GM21528 (cell line): ENCODE measurements at regions not wholly inside any gene's neighbourhood (a gene's known extent, or its start where the extent isn't known, plus 50 kb on each side); places are given as distances from the start of the nearest gene placed in this dataset.

Source experiments
- ATAC-seq: cut with Tn5 transposase; IDR thresholded peaks from one replicate; pipeline ENCODE4 v1.9.1; 2021; ENCODE audit warnings: mild to moderate bottlenecking, moderate library complexity; ENCODE audit not compliant: unreplicated experiment, low FRiP score

- no peak for ATAC-seq
Observed at GRCh38 chr6:156114541-156114940, 658.9 kb upstream of the NOX3 start.

- no peak for ATAC-seq
Observed at GRCh38 chr6:156113631-156114030, 658.0 kb upstream of the NOX3 start.

GRCh38 chr6:156111913-156112312 lies 656.3 kb upstream of the NOX3 start:
- ATAC-seq, result no peak

- ATAC-seq, result no peak
Observed at GRCh38 chr6:156110249-156110648, 654.6 kb upstream of the NOX3 start.

GRCh38 chr6:156109713-156110112 lies 654.1 kb upstream of the NOX3 start:
- ATAC-seq, result no peak

GRCh38 chr6:156107624-156108101 lies 652.0 kb upstream of the NOX3 start:
- no peak for ATAC-seq

- no peak for ATAC-seq
Observed at GRCh38 chr6:156102129-156102528, 646.5 kb upstream of the NOX3 start.

GRCh38 chr6:156098839-156099238 lies 643.2 kb upstream of the NOX3 start:
- no peak for ATAC-seq

- no peak for ATAC-seq
Observed at GRCh38 chr6:156087487-156087886, 631.8 kb upstream of the NOX3 start.

GRCh38 chr6:156082012-156082411 lies 626.4 kb upstream of the NOX3 start:
- no peak for ATAC-seq

- ATAC-seq, result no peak
Observed at GRCh38 chr6:156080371-156080770, 624.7 kb upstream of the NOX3 start.

GRCh38 chr6:156068881-156069280 lies 613.2 kb upstream of the NOX3 start:
- no peak for ATAC-seq

GRCh38 chr6:156065849-156066248 lies 610.2 kb upstream of the NOX3 start:
- ATAC-seq, result no peak

- no peak for ATAC-seq
Observed at GRCh38 chr6:156062091-156062563, 606.5 kb upstream of the NOX3 start.

- no peak for ATAC-seq
Observed at GRCh38 chr6:156061465-156061864, 605.8 kb upstream of the NOX3 start.

- ATAC-seq, result no peak
Observed at GRCh38 chr6:156060013-156060412, 604.4 kb upstream of the NOX3 start.

- ATAC-seq, result no peak
Observed at GRCh38 chr6:156058356-156058755, 602.7 kb upstream of the NOX3 start.

- no peak for ATAC-seq
Observed at GRCh38 chr6:156057869-156058268, 602.2 kb upstream of the NOX3 start.

- ATAC-seq, result no peak
Observed at GRCh38 chr6:156056085-156056484, 600.4 kb upstream of the NOX3 start.

GRCh38 chr6:156053626-156054025 lies 598.0 kb upstream of the NOX3 start:
- ATAC-seq, result no peak

GRCh38 chr6:156046841-156047449 lies 591.3 kb upstream of the NOX3 start:
- no peak for ATAC-seq

GRCh38 chr6:156046268-156046665 lies 590.6 kb upstream of the NOX3 start:
- ATAC-seq, result no peak
